GM19025 (cell line): ENCODE measurements at regions not wholly inside any gene's neighbourhood (a gene's known extent, or its start where the extent isn't known, plus 50 kb on each side); places are given as distances from the start of the nearest gene placed in this dataset.
"Not testable (repeated sequence)": the region's sequence is repeated elsewhere in the genome, so short reads cannot be mapped to it uniquely, and the experiment has no call there.

ENCODE experiments used
- ATAC-seq: cut with Tn5 transposase; IDR thresholded peaks from one replicate; pipeline ENCODE4 v1.9.1; 2021; ENCODE audit warnings: mild to moderate bottlenecking, low read depth, moderate library complexity; ENCODE audit not compliant: unreplicated experiment

DNA sequence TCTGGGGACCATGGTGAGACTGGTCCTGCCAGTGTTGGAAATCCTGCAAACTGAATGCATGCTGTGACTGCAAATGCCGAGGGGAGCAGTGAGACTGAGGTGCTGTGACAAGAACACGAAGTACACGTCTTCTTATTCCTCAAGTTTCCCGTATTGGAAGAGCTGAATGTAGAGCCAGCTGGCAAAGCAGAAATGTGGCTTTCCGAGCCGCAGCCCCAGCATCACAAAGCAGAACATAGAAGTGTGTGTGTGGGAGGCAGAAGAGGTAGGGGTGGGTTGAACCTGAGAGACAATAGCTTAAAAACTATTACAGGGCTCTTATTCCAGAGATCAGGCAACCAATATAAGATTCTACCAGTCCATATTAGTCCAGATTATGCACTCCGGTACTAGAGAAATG is 98.8 kb downstream of the CARTPT start:
- ATAC-seq, result no peak

GRCh38 chr5:71821029-71821428 is 102.0 kb downstream of the CARTPT start:
- ATAC-seq, result no peak

GRCh38 chr5:71822065-71822464 is 103.0 kb downstream of the CARTPT start:
- ATAC-seq, result not testable (repeated sequence)

- no peak for ATAC-seq
These were observed 106.9 kb downstream of the CARTPT start for GRCh38 chr5:71825992-71826391.

GRCh38 chr5:71828291-71829040 is 109.4 kb downstream of the CARTPT start:
- ATAC-seq, result no peak

DNA sequence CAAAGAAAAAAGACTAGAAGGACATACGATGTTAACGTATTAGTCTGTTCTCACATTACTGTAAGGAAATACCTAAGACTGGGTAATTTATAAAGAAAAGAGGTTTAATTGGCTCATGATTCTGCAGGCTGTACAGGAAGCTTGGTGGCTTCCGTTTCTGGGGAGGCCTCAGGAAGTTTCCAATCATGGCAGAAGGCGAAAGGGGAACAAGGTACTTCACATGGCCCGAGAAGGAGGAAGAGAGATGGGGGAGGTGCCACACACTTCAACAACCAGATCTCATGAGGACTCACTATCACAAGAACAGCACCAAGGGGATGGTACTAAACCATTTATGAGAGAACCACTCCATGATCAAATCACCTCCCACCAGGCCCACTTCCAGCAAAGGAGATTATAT is 110.1 kb downstream of the CARTPT start:
- ATAC-seq, result no peak

DNA sequence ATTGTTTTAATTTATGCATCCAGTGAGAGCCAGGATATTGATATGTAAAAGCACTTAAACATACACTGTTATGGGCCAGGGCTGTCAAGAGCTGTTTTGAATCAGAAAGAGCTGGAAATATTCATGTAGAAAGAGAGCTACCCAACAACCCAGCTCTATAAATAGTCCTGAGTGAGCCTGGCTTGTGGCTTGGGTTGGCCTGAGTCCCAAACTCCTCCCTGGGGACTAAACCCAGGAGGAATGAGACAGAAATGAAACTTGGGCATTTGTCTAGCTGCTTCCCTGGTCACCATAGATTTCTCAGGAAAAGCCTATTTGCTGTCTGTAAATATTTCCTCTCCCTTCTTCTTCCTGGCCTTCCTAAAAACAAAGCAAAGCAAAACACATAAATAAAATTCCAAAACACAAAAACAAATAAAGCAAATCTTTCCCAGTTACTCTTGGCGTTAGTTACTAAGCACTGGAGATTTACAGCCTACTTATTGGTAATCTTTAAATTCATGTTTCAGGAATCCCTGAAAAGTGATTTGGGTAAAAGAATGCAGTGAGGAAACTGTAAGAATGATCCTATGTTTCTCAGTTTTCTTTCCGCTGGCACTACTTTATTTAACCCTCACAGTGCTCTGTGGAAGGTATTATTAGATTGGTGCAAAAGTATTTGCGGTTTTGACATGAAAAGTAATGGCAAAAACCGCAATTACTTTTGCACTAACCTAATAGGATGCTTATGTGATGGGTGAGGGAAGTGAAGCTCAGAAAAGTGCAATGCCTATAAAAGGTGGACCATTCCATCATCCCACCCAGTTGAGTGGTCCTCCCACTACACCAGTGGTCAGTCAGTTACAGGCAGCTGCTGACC is 111.8 kb downstream of the CARTPT start:
- no peak for ATAC-seq

DNA sequence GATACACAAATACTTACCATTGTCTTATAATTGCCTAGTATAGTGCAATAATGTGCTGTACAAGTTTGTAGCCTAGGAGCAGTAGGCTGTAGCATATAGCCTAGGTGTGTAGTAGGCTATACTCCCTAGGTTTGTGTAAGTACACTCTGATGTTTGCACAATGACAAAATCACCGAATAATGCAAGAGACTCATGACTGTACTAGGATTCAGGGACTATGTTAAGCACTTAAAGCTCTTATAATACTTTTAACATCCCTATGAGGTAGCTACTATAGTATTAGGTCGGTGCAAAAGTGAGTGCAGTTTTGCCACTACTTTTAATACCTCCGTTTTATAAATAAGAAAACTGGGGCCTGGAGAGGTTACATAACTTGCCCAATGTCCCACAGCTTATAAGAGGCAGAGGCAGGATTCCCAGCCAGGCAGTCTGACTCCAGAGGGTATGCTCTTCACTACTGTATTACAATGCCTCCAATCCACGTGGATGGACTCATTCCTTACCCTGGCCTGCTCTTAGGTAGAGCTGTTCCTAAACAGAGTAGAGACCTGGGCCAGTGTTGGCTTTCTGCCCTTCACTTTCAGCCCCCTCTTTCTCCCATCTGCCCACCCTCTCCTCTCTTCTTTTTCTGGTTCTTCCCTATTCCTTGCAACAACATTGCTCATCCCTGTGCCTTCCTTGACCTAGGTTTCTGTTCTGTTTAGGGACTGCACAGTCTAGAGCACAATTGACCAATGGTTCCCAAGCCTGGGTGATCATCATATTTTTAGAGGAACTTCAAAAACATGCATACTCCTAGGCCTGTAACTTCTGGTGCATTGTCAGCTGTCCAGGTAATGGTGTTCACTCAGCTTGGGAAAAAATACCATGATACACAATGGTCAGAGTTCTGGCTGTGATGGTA is 114.0 kb downstream of the CARTPT start:
- ATAC-seq, result no peak

- no peak for ATAC-seq
These were observed 115.5 kb downstream of the CARTPT start for GRCh38 chr5:71834601-71835000.

- ATAC-seq, result no peak
These were observed 117.0 kb downstream of the CARTPT start for GRCh38 chr5:71836084-71836483.

GRCh38 chr5:71836559-71837112 is 117.6 kb downstream of the CARTPT start:
- no peak for ATAC-seq

DNA sequence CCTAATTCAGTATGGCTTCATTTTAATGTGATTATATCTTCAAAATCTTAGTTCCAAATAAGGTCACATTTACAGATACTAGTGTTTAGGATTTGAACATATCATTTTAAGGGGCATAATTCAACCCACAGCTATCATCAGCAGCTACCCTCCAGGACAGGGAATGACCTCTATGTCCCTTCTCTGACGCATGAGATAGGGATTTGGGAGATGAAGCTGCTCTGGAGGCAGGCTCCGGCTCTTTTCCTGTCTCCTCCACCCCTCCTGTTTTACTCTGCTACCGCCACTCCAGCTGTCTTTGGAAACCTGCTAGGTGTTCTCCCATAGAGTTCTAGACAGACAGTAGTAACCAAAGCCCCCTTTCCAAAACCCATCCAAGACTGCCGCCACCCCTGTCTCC is 119.2 kb downstream of the CARTPT start:
- ATAC-seq, result no peak

DNA sequence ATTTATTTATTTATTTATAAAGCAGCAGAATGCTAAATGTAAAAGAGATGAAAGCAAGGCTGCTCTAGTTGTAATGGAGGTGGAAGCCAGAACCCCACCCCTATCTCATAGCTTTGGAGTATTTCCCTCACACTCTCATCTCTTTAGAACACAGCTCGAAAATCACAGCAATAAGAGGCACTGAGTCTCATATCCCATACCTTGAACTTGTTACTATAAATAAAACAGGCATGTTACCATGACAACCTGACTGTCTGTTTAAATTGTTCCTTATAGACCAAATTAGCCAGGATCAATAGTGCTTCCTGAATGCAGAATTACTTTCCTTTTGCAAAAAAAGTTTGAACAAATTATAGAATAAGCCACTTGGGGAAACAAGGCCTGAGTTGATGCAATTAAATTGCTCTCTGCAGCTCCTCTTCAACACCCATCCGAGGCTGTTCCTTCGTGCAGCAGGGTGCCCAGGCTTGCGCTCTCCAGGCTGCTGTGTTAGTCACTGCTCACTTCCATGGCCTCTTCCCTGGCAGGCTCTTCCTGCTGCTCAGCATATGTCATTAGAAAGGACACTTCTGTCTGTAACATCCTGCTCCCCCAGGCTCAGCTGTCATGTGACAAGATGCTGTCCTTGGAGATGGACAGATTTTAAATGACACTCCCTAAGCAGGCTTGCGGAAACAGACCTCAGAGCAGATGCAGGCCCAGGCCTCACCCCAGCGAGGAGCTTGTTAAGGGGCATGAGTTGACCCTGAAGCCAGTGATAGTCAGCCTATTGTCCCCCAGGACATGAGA is 120.2 kb downstream of the CARTPT start:
- ATAC-seq, result no peak

DNA sequence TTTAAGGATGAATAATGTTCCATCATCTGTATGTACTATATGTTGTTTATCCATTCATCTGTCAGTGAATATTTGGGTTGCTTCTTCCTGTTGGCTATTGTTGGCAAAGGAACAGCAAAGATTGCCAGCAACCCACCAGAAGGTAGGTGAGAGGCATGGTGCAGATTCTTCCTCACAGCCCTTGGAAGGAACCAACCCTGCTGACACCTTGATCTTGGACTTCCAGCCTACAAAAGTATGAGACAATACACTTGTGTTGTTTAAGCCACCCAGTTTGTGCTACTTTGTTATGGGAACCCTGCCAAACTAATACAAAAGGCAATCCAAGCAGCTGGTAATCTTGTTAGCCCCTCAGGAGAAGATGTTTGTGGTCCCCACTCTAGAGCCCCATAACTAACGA is 122.0 kb downstream of the CARTPT start:
- no peak for ATAC-seq

- no peak for ATAC-seq
These were observed 124.0 kb downstream of the CARTPT start for GRCh38 chr5:71843111-71843510.

- ATAC-seq, result no peak
These were observed 125.8 kb downstream of the CARTPT start for GRCh38 chr5:71844862-71845261.

DNA sequence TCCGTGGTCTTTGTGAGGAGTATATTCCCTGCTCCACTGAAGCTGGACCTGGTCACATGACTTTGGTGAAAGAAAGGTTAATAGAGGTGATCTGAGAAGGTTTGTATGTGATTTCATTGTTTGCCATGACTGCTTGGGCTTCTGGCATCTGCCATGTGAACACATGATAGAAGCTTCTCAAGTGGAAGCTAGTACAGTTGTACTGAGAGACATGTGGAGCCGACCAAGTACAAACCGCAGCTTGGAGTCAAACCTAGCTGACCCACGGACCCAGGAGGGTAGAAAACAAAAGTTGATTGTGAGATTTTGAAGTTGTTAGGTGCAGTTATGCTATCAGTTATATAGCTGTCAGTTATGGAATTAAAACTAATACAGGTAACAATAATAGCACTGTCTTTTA is 140.4 kb downstream of the CARTPT start:
- no peak for ATAC-seq

GRCh38 chr5:71860048-71860447 is 141.0 kb downstream of the CARTPT start:
- ATAC-seq, result no peak

DNA sequence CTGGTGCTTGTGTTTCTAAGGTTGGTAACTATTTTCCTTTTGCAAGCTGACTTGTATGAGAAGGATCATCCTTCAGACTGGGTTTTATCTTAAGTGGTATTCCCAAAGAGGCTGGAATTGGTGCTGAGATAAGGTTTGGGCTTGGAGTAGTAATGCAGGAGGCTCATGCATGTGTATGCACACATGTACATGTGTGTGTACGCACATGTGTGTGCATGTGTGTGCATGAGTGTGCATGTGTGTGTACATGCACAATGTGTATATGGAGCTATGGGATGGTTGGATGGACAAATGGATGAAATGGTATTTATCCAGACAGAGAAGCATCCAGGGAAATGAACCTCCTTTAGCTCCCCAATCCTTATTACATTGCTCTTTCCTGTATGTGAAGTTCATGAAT is 142.6 kb downstream of the CARTPT start:
- no peak for ATAC-seq

- no peak for ATAC-seq
These were observed 143.0 kb downstream of the CARTPT start for GRCh38 chr5:71862087-71862486.
